Muscle of leg (tissue), 3 donors: ENCODE measurements at regions not wholly inside any gene's neighbourhood (a gene's known extent, or its start where the extent isn't known, plus 50 kb on each side); places are given as distances from the start of the nearest gene placed in this dataset.

Source experiments
- DNase-seq: peaks from one replicate; pipeline ENCODE4 v3.0.0; 2013
- H3K27ac ChIP-seq: one replicate; pipeline ENCODE4 v1.5.1; 2013; ENCODE audit warnings: mild to moderate bottlenecking, low read length, control low read depth
- H3K27me3 ChIP-seq: one replicate; pipeline ENCODE4 v1.6.1; 2013; ENCODE audit warnings: low read length; ENCODE audit not compliant: control insufficient read depth, insufficient read depth
- H3K36me3 ChIP-seq: one replicate; pipeline ENCODE4 v1.6.1; 2013; ENCODE audit warnings: low read length; ENCODE audit not compliant: control insufficient read depth, insufficient read depth
- H3K4me1 ChIP-seq: one replicate; pipeline ENCODE4 v1.6.1; 2013; ENCODE audit warnings: low read length; ENCODE audit not compliant: control insufficient read depth, insufficient read depth
- H3K4me3 ChIP-seq: one replicate; pipeline ENCODE4 v1.5.1; 2013; ENCODE audit warnings: low read length, control low read depth
- H3K9me3 ChIP-seq: replicated peaks from 2 replicates; pipeline ENCODE4 v1.6.1; 2013; ENCODE audit warnings: low read depth, low read length; ENCODE audit not compliant: control insufficient read depth
- WGBS: methylation state at CpG from one replicate; pipeline ENCODE4 v1.1.5; 2013; ENCODE audit warnings: missing lambda C conversion rate; ENCODE audit not compliant: insufficient coverage; 5-methylcytosine and 5-hydroxymethylcytosine counted together

- Histone ChIP-seq H3K9me3 (peaks cover 3% of the 10 kb centered on the region), H3K4me1 (no peaks in the 10 kb centered on the region), H3K4me3 (no peak overlapping the region), H3K27me3 (no peaks in the 10 kb centered on the region), H3K27ac (no peak overlapping the region), H3K36me3 (no peaks in the 10 kb centered on the region)
- DNase-seq: no peak
- WGBS: 97% methylated on average over 3 of the region's 6 CpGs
Measured at GRCh38 chr2:19764998-19765397, 136.8 kb downstream of the TTC32 start.

DNA sequence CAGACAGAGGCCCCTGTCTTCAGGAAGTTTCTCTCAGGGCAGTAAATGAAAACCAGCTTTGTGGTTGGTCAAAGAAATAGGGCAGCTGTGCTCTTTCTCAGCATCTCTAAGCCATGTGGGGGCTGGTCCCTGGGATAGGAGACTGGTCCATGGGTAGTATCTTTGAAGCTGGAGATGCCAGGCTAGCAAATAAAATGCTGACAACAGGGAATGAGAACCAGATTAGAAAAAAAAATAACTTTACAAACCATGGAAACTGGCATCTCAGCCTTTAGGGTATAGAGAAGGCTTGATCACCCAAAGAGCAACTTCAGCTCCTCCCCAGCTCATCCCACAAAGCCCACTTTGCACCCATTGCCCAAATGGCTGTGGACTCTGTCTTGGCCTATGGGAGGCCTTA lies 138.1 kb downstream of the TTC32 start:
- DNase-seq: no peak
- peaks cover 3% of the 10 kb centered on the region for H3K9me3 ChIP-seq
- H3K4me1 ChIP-seq: no peaks in the 10 kb centered on the region
- no peaks in the 10 kb centered on the region for H3K27me3 ChIP-seq
- no peak overlapping the region for H3K4me3 ChIP-seq
- H3K27ac ChIP-seq: no peak overlapping the region
- H3K36me3 ChIP-seq: no peaks in the 10 kb centered on the region

DNA sequence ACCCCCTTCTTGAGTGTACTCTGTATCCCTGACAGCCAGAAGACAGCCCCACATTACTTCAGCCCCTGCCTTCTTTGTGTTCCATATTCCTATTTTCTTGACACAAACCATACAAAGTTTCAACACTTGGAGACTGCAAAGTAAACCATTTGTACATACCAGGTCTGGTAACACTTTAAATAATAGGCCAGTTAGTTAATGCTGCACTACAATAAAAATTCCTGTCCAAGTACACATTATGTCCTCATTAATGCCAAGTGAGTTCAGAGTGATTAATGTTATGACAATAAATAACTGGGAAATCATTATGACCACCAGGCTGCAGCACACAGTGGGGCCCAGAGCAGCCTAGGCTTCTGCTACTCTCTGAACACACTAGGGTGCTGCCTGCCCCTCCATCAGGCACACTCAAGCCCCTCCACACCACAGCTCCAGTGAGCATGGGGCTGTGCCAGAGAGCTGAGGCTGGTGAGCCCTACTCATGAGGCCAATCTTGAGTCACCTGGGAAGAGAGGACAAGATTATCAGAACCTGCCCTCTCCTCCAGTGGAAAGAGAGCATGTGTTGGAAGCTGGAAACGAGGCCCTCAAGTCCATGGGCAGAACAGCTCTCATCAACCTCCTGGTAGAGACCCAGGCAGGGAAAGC lies 138.7 kb downstream of the TTC32 start:
- H3K36me3 ChIP-seq: no peaks in the 10 kb centered on the region
- no peaks in the 10 kb centered on the region for H3K4me1 ChIP-seq
- no peak for DNase-seq
- no peaks in the 10 kb centered on the region for H3K27me3 ChIP-seq
- no peak overlapping the region for H3K27ac ChIP-seq
- no peak overlapping the region for H3K4me3 ChIP-seq
- H3K9me3 ChIP-seq: peaks cover 3% of the 10 kb centered on the region
- 80% methylated on average over 1 of the region's 1 CpG for WGBS

- Histone ChIP-seq H3K27me3 (no peaks in the 10 kb centered on the region), H3K9me3 (peaks cover 3% of the 10 kb centered on the region), H3K4me3 (no peak overlapping the region), H3K4me1 (no peaks in the 10 kb centered on the region), H3K27ac (no peak overlapping the region), H3K36me3 (no peaks in the 10 kb centered on the region)
- WGBS: no CpG with 5 or more reads among the region's 1 CpG
- DNase-seq: no peak
Measured at GRCh38 chr2:19762142-19762541, 139.6 kb downstream of the TTC32 start.

GRCh38 chr2:19759880-19760279 lies 141.9 kb downstream of the TTC32 start:
- H3K27me3 ChIP-seq: no peaks in the 10 kb centered on the region
- WGBS: 67% methylated on average over 3 of the region's 6 CpGs
- H3K4me1 ChIP-seq: peaks cover 2% of the 10 kb centered on the region
- H3K27ac ChIP-seq: no peak overlapping the region
- no peak for DNase-seq
- no peak overlapping the region for H3K4me3 ChIP-seq
- H3K9me3 ChIP-seq: peaks cover under 1% of the 10 kb centered on the region
- H3K36me3 ChIP-seq: no peaks in the 10 kb centered on the region

GRCh38 chr2:19758658-19759057 lies 143.1 kb downstream of the TTC32 start:
- Histone ChIP-seq H3K27ac (no peak overlapping the region), H3K4me1 (peaks cover 5% of the 10 kb centered on the region), H3K9me3 (no peaks in the 10 kb centered on the region), H3K27me3 (no peaks in the 10 kb centered on the region), H3K4me3 (no peak overlapping the region), H3K36me3 (no peaks in the 10 kb centered on the region)
- DNase-seq: no peak
- no CpG with 5 or more reads among the region's 5 CpGs for WGBS

DNA sequence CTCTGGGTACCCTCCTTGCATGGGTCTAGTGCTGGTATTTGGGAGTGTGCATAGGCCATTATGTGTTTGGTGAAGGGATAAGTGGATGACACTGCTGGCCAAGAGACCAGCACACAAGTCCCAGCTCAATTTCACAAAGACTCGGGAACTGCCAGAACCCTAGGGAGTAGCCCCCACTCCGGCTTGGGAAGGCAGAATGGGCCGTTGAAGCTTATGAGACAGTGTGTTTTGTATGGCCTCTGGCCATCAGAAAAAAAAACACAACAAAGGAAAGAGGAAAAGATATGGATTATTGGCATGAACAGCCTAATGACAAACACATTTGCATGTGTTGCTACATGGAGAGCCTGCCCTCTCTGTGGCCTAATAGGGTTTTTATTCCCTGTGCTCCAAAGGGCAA lies 144.2 kb downstream of the TTC32 start:
- Histone ChIP-seq H3K27ac (no peak overlapping the region), H3K27me3 (no peaks in the 10 kb centered on the region), H3K4me3 (no peak overlapping the region), H3K36me3 (no peaks in the 10 kb centered on the region), H3K9me3 (no peaks in the 10 kb centered on the region), H3K4me1 (peaks cover 5% of the 10 kb centered on the region)
- no peak for DNase-seq
- no CpG with 5 or more reads among the region's 3 CpGs for WGBS

DNA sequence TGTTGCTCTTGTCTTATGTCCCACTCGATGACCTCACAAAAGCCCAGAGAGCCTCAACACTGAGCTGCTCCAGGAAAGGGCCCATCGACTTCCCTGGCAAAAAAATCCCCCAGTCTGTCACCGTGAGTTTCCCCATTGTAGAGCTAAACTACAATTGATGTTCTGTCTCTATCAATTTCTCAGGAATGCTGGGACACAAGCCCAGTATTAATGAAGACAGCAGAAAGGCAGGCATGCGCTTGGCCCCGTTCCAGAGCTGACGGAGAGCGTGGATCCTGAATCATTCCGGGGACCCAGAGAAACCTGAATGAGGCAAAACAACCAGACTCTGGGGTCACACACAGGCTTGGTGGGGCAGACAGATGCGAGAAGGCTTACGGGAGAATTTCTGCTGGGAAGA lies 146.9 kb downstream of the TTC32 start:
- Histone ChIP-seq H3K4me1 (peaks cover 8% of the 10 kb centered on the region), H3K36me3 (no peaks in the 10 kb centered on the region), H3K9me3 (no peaks in the 10 kb centered on the region), H3K27ac (no peak overlapping the region), H3K27me3 (no peaks in the 10 kb centered on the region), H3K4me3 (no peak overlapping the region)
- DNase-seq: no peak
- WGBS: 49% methylated on average over 8 of the region's 10 CpGs

DNA sequence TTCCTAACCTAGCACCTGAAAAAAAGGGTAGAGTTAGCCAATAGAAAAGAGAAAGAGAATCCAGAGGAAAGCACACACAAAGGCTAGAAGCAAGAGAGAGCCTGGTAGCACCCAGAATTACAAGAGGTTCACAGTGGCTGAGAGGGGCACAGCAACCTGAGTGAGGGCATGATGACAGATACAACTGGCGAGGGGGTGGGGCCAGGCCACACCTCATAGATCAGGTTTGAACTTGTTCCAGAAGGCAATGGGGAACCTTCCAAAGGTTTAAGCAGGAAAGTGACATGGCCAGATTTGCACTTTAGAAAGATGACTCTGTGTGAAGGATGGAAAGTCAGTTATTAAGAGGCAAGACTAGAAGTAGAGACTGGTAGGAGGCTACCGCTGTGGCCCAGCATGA lies 148.0 kb downstream of the TTC32 start:
- H3K36me3 ChIP-seq: no peaks in the 10 kb centered on the region
- peaks cover 8% of the 10 kb centered on the region for H3K4me1 ChIP-seq
- no peaks in the 10 kb centered on the region for H3K9me3 ChIP-seq
- H3K27me3 ChIP-seq: no peaks in the 10 kb centered on the region
- H3K4me3 ChIP-seq: no peak overlapping the region
- WGBS: 97% methylated on average over 2 of the region's 2 CpGs
- no peak for DNase-seq
- no peak overlapping the region for H3K27ac ChIP-seq

GRCh38 chr2:19753314-19753713 lies 148.5 kb downstream of the TTC32 start:
- WGBS: 67% methylated on average over 1 of the region's 1 CpG
- peaks cover 8% of the 10 kb centered on the region for H3K4me1 ChIP-seq
- no peaks in the 10 kb centered on the region for H3K9me3 ChIP-seq
- no peak for DNase-seq
- H3K27me3 ChIP-seq: no peaks in the 10 kb centered on the region
- no peaks in the 10 kb centered on the region for H3K36me3 ChIP-seq
- H3K27ac ChIP-seq: no peak overlapping the region
- no peak overlapping the region for H3K4me3 ChIP-seq

DNA sequence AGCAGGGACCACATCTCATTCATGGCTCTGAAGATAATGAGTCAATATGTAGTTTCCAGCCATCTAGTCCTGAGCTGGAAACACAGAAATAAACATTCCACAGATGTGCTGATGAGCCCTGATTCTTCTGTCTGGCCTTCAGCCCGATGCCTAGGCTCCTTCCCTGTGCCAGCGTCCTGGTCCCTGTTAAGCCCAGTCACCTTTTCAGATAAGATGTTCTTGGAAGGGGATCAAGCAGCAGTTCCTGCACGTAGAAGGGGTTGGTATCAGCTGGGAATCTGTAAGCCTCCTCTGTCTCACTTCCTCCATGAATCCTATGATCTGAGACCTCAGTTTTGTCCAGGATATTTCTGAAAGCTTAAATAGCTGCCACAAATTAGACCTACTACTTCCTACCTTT lies 149.3 kb downstream of the TTC32 start:
- DNase-seq: no peak
- WGBS: no CpG with 5 or more reads among the region's 3 CpGs
- H3K27me3 ChIP-seq: no peaks in the 10 kb centered on the region
- H3K36me3 ChIP-seq: no peaks in the 10 kb centered on the region
- H3K4me3 ChIP-seq: no peak overlapping the region
- no peaks in the 10 kb centered on the region for H3K9me3 ChIP-seq
- no peak overlapping the region for H3K27ac ChIP-seq
- peaks cover 8% of the 10 kb centered on the region for H3K4me1 ChIP-seq
